H9 (cell line): ENCODE measurements at regions not wholly inside any gene's neighbourhood (a gene's known extent, or its start where the extent isn't known, plus 50 kb on each side); places are given as distances from the start of the nearest gene placed in this dataset.

ENCODE experiments used
- DNase-seq: peaks from one replicate; pipeline ENCODE4 v3.0.0-alpha.2; 2017
- H2AFZ ChIP-seq: one replicate; pipeline ENCODE4 v1.6.1; 2013; ENCODE audit warnings: mild to moderate bottlenecking, low read length, control low read depth, moderate library complexity
- H2AK5ac ChIP-seq: 2 replicates; pipeline ENCODE4 v1.6.1; 2013; ENCODE audit warnings: low read length, control low read depth, mixed read lengths; ENCODE audit not compliant: insufficient read length
- H2BK120ac ChIP-seq: one replicate; pipeline ENCODE4 v1.6.1; 2013; ENCODE audit warnings: low read depth, mild to moderate bottlenecking, low read length, control low read depth, inconsistent platforms; ENCODE audit not compliant: poor library complexity, severe bottlenecking
- H2BK12ac ChIP-seq: 2 replicates; pipeline ENCODE4 v1.6.1; 2013; ENCODE audit warnings: low read length, control low read depth, mixed read lengths, low read depth; ENCODE audit not compliant: insufficient read length
- H2BK15ac ChIP-seq: 2 replicates; pipeline ENCODE4 v1.6.1; 2013; ENCODE audit warnings: low read depth, low read length, control low read depth
- H2BK20ac ChIP-seq: one replicate; pipeline ENCODE4 v1.6.1; 2013; ENCODE audit warnings: low read depth, mild to moderate bottlenecking, low read length, control low read depth, inconsistent platforms; ENCODE audit not compliant: poor library complexity, severe bottlenecking
- H2BK5ac ChIP-seq: 2 replicates; pipeline ENCODE4 v1.6.1; 2013; ENCODE audit warnings: low read length, control low read depth, mixed read lengths; ENCODE audit not compliant: insufficient read length
- H3K14ac ChIP-seq: 2 replicates; pipeline ENCODE4 v1.6.1; 2013; ENCODE audit warnings: low read length, control low read depth; ENCODE audit not compliant: insufficient read depth
- H3K18ac ChIP-seq: 2 replicates; pipeline ENCODE4 v1.6.1; 2013; ENCODE audit warnings: low read depth, mild to moderate bottlenecking, mixed read lengths, low read length, control low read depth; ENCODE audit not compliant: insufficient read length
- H3K23ac ChIP-seq: 2 replicates; pipeline ENCODE4 v1.6.1; 2013; ENCODE audit warnings: low read length, control low read depth, mixed read lengths, low read depth; ENCODE audit not compliant: insufficient read length
- H3K23me2 ChIP-seq: 2 replicates; pipeline ENCODE4 v1.6.1; 2013; ENCODE audit warnings: low read depth, mild to moderate bottlenecking, mixed read lengths, low read length, control low read depth; ENCODE audit not compliant: insufficient read length, poor library complexity, severe bottlenecking
- H3K27ac ChIP-seq: 2 replicates; pipeline ENCODE4 v1.5.1; 2013; ENCODE audit warnings: low read length, control low read depth, mixed read lengths, low read depth; ENCODE audit not compliant: insufficient read length
- H3K27me3 ChIP-seq: 2 replicates; pipeline ENCODE4 v1.6.1; 2013; ENCODE audit warnings: low read length, control low read depth, inconsistent platforms; ENCODE audit not compliant: insufficient read depth
- H3K4ac ChIP-seq: 2 replicates; pipeline ENCODE4 v1.6.1; 2013; ENCODE audit warnings: low read depth, mild to moderate bottlenecking, control low read depth, inconsistent platforms, low read length, moderate library complexity
- H3K4me1 ChIP-seq: 2 replicates; pipeline ENCODE4 v1.6.1; 2013; ENCODE audit warnings: low read length, control low read depth, inconsistent platforms; ENCODE audit not compliant: insufficient read depth
- H3K4me2 ChIP-seq: 2 replicates; pipeline ENCODE4 v1.6.1; 2013; ENCODE audit warnings: low read length, control low read depth, mixed read lengths; ENCODE audit not compliant: insufficient read length, insufficient read depth
- H3K56ac ChIP-seq: 2 replicates; pipeline ENCODE4 v1.6.1; 2013; ENCODE audit warnings: low read depth, mild to moderate bottlenecking, mixed read lengths, low read length, control low read depth; ENCODE audit not compliant: insufficient read length
- H3K79me1 ChIP-seq: 2 replicates; pipeline ENCODE4 v1.6.1; 2013; ENCODE audit warnings: low read depth, mild to moderate bottlenecking, moderate library complexity, low read length, control low read depth, inconsistent platforms; ENCODE audit not compliant: insufficient read depth, poor library complexity, severe bottlenecking
- H3K79me2 ChIP-seq: 2 replicates; pipeline ENCODE4 v1.6.1; 2013; ENCODE audit warnings: low read length, control low read depth, inconsistent platforms; ENCODE audit not compliant: insufficient read depth
- H3K9ac ChIP-seq: 2 replicates; pipeline ENCODE4 v1.6.1; 2013; ENCODE audit warnings: low read length, control low read depth, mixed read lengths; ENCODE audit not compliant: insufficient read length; ENCODE audit errors: extremely low read depth
- H3K9me3 ChIP-seq: one replicate; pipeline ENCODE4 v1.6.1; 2013; ENCODE audit warnings: low read depth, low read length, inconsistent platforms; ENCODE audit not compliant: control insufficient read depth
- H3T11ph ChIP-seq: one replicate; pipeline ENCODE4 v1.6.1; 2013; ENCODE audit warnings: mild to moderate bottlenecking, low read length, control low read depth, inconsistent platforms
- H4K20me1 ChIP-seq: one replicate; pipeline ENCODE4 v1.6.1; 2013; ENCODE audit not compliant: control insufficient read depth, insufficient read length, insufficient read depth
- H4K5ac ChIP-seq: 2 replicates; pipeline ENCODE4 v1.6.1; 2013; ENCODE audit warnings: low read depth, mild to moderate bottlenecking, mixed read lengths, low read length, control low read depth; ENCODE audit not compliant: insufficient read length
- H4K8ac ChIP-seq: replicated peaks from 2 replicates; pipeline ENCODE4 v1.6.1; 2013; ENCODE audit warnings: low read length, control low read depth, mixed read lengths, low read depth; ENCODE audit not compliant: insufficient read length
- H4K91ac ChIP-seq: 2 replicates; pipeline ENCODE4 v1.6.1; 2013; ENCODE audit warnings: low read depth, mild to moderate bottlenecking, moderate library complexity, mixed read lengths, low read length, control low read depth; ENCODE audit not compliant: insufficient read length
- H3K27ac Mint-ChIP-seq, 3 experiments: 2 replicates in 2 of 3; 3 replicates in 1 of 3; pipeline ENCODE4 v1.8.0; 2020 to 2021; ENCODE audit warnings: mixed read lengths in 3 of 3, mild to moderate bottlenecking in 1 of 3, moderate library complexity in 1 of 3
- H3K27me3 Mint-ChIP-seq: 2 replicates; pipeline ENCODE4 v1.8.0; 2021; ENCODE audit warnings: low read depth, mild to moderate bottlenecking, moderate library complexity, mixed read lengths
- H3K36me3 Mint-ChIP-seq, 3 experiments: 2 replicates in 2 of 3; 3 replicates in 1 of 3; pipeline ENCODE4 v1.8.0; 2020 to 2021; ENCODE audit warnings: low read depth in 3 of 3, mixed read lengths in 3 of 3; ENCODE audit not compliant: insufficient read depth in 1 of 3
- H3K4me1 Mint-ChIP-seq, 2 experiments: 2 replicates each; pipeline ENCODE4 v1.8.0; 2020; ENCODE audit warnings: mixed read lengths in 2 of 2
- H3K4me3 Mint-ChIP-seq, 2 experiments: 2 replicates in 1 of 2; 3 replicates in 1 of 2; pipeline ENCODE4 v1.8.0; 2020 to 2021; ENCODE audit warnings: mild to moderate bottlenecking in 2 of 2, mixed read lengths in 2 of 2, moderate library complexity in 1 of 2
- H3K9me3 Mint-ChIP-seq, 2 experiments: 2 replicates in 1 of 2; 3 replicates in 1 of 2; pipeline ENCODE4 v1.8.0; 2020; ENCODE audit warnings: mild to moderate bottlenecking in 2 of 2, mixed read lengths in 2 of 2, moderate library complexity in 1 of 2
- WGBS: extraction: QIAGEN DNeasy Blood & Tissue Kit; methylation state at CpG from one replicate; pipeline ENCODE4 v1.1.7; 2013; ENCODE audit warnings: missing lambda C conversion rate, low lambda C conversion rate, mixed read lengths; ENCODE audit not compliant: insufficient read length; ENCODE audit errors: extremely low coverage; 5-methylcytosine and 5-hydroxymethylcytosine counted together
- TF ChIP-seq, protein P1 (sequence below): fragments of 200-600 bp; sonication (generic); conservative IDR thresholded peaks from 3 replicates; pipeline ENCODE4 v1.8.0; 2021; ENCODE audit warnings: antibody characterized with exemption, mild to moderate bottlenecking

DNA sequence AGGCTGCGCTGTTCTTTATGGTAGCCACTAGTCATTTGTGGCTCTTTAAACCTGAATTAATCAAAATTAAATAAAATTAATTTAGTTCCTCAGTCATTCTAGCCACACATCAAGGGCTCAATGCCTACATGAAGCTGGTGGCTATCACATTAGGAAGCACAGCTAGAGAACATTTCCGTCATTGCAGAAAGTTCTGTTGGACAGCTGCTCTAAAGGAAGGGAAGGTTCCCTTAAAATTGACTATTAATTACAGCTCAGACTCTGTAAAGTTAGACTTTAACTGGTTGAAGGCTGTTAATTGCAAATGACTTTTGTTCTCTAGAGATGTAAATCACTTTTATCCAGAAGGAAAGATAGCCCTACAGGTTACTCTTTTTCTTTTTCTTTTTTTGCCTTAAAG lies 202.7 kb upstream of the ADAMTS9 start:
- H2BK120ac ChIP-seq, result no peak overlapping the region
- no peaks in the 10 kb centered on the region for H3K23me2 ChIP-seq
- H2AFZ ChIP-seq, result no peak overlapping the region
- TF ChIP-seq, protein P1, sequence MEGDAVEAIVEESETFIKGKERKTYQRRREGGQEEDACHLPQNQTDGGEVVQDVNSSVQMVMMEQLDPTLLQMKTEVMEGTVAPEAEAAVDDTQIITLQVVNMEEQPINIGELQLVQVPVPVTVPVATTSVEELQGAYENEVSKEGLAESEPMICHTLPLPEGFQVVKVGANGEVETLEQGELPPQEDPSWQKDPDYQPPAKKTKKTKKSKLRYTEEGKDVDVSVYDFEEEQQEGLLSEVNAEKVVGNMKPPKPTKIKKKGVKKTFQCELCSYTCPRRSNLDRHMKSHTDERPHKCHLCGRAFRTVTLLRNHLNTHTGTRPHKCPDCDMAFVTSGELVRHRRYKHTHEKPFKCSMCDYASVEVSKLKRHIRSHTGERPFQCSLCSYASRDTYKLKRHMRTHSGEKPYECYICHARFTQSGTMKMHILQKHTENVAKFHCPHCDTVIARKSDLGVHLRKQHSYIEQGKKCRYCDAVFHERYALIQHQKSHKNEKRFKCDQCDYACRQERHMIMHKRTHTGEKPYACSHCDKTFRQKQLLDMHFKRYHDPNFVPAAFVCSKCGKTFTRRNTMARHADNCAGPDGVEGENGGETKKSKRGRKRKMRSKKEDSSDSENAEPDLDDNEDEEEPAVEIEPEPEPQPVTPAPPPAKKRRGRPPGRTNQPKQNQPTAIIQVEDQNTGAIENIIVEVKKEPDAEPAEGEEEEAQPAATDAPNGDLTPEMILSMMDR, result no peak
- no peak overlapping the region for H2BK12ac ChIP-seq
- H4K5ac ChIP-seq, result no peak overlapping the region
- H2BK15ac ChIP-seq, result no peak overlapping the region
- H3K4ac ChIP-seq, result no peak overlapping the region
- no peak overlapping the region for H2BK20ac ChIP-seq
- no peak overlapping the region for H3K18ac ChIP-seq
- H3K9ac ChIP-seq, result no peak overlapping the region
- no peak overlapping the region for H3K14ac ChIP-seq
- no peak overlapping the region for H3K56ac ChIP-seq
- Mint-ChIP-seq H3K27ac (no peak overlapping the region), H3K9me3 (no peaks in the 10 kb centered on the region; a peak in 1 of 5 replicates), H3K36me3 (peaks cover 0 to 2% (median 0%) of the 10 kb centered on the region in 3 experiments; a peak in 2 of 7 replicates), H3K4me3 (no peak overlapping the region), H3K4me1 (peaks cover 6 to 18% of the 10 kb centered on the region in 2 experiments), H3K27me3 (no peaks in the 10 kb centered on the region; the same call in 1 of the 2 replicates)
- H3K9me3 ChIP-seq, result no peaks in the 10 kb centered on the region
- H3K27me3 ChIP-seq, result no peaks in the 10 kb centered on the region
- no peak overlapping the region for H2BK5ac ChIP-seq
- no peak overlapping the region for H3K4me2 ChIP-seq
- H3K4me1 ChIP-seq, result no peaks in the 10 kb centered on the region
- H2AK5ac ChIP-seq, result no peak overlapping the region
- no peak for DNase-seq
- H3K79me2 ChIP-seq, result no peaks in the 10 kb centered on the region
- WGBS, result no CpG with 5 or more reads among the region's 2 CpGs
- H4K8ac ChIP-seq, result no peak overlapping the region
- H4K91ac ChIP-seq, result no peak overlapping the region
- no peak overlapping the region for H3T11ph ChIP-seq
- no peak overlapping the region for H3K27ac ChIP-seq
- H3K79me1 ChIP-seq, result no peaks in the 10 kb centered on the region
- no peak overlapping the region for H3K23ac ChIP-seq
- H4K20me1 ChIP-seq, result no peaks in the 10 kb centered on the region
